SK-N-SH treated with all-trans-retinoic acid at 6 μM for 48 hours (cell line): ENCODE measurements at regions not wholly inside any gene's neighbourhood (a gene's known extent, or its start where the extent isn't known, plus 50 kb on each side); places are given as distances from the start of the nearest gene placed in this dataset.

ENCODE experiments used
- ATAC-seq: fragments of 200-7000 bp; cut with Tn5 transposase; 3 replicates; pipeline ENCODE4 v1.9.1; 2020; ENCODE audit warnings: mild to moderate bottlenecking, moderate library complexity
- ARNTL ChIP-seq: fragments of 450-650 bp; formaldehyde crosslinking; IDR thresholded peaks from 2 replicates; pipeline ENCODE4 v1.5.0; 2020; ENCODE audit warnings: low read depth, mild to moderate bottlenecking, moderate library complexity, borderline replicate concordance
- BACH2 ChIP-seq: fragments of 250-450 bp; sonication (Bioruptor Pico); IDR thresholded peaks from 2 replicates; pipeline ENCODE4 v1.9.0; 2021; ENCODE audit warnings: mild to moderate bottlenecking, borderline replicate concordance
- CSDC2 ChIP-seq: fragments of 250-450 bp; sonication (Bioruptor Pico); IDR thresholded peaks from 2 replicates; pipeline ENCODE4 v1.5.0; 2020; ENCODE audit warnings: mild to moderate bottlenecking, moderate library complexity
- ESRRG ChIP-seq: fragments of 250-450 bp; sonication (Bioruptor Pico); IDR thresholded peaks from 2 replicates; pipeline ENCODE4 v1.6.1; 2021; ENCODE audit warnings: mild to moderate bottlenecking
- GLIS3 ChIP-seq: fragments of 250-450 bp; sonication (Bioruptor Pico); IDR thresholded peaks from 2 replicates; pipeline ENCODE4 v1.5.0; 2020; ENCODE audit warnings: mild to moderate bottlenecking, moderate library complexity
- ISL1 ChIP-seq: fragments of 250-450 bp; sonication (Bioruptor Pico); IDR thresholded peaks from 2 replicates; pipeline ENCODE4 v2.1.2; 2022; ENCODE audit warnings: mild to moderate bottlenecking, moderate library complexity
- OSR1 ChIP-seq: fragments of 250-450 bp; sonication (Bioruptor Pico); IDR thresholded peaks from 2 replicates; pipeline ENCODE4 v1.8.0; 2022; ENCODE audit warnings: moderate library complexity, mild to moderate bottlenecking, inconsistent platforms
- PATZ1 ChIP-seq: fragments of 250-450 bp; sonication (Bioruptor Pico); IDR thresholded peaks from 2 replicates; pipeline ENCODE4 v1.8.0; 2020; ENCODE audit warnings: mild to moderate bottlenecking, moderate library complexity, borderline replicate concordance
- PPARA ChIP-seq: fragments of 250-450 bp; sonication (Bioruptor Pico); IDR thresholded peaks from 2 replicates; pipeline ENCODE4 v1.5.0; 2020; ENCODE audit warnings: mild to moderate bottlenecking, borderline replicate concordance
- RARB ChIP-seq: fragments of 250-450 bp; sonication (Bioruptor Pico); IDR thresholded peaks from 2 replicates; pipeline ENCODE4 v1.8.0; 2021; ENCODE audit warnings: mild to moderate bottlenecking, moderate library complexity
- SNAI2 ChIP-seq: fragments of 250-450 bp; sonication (Bioruptor Pico); IDR thresholded peaks from 2 replicates; pipeline ENCODE4 v1.5.0; 2020; ENCODE audit warnings: mild to moderate bottlenecking, moderate library complexity
- TCF4 ChIP-seq: fragments of 250-450 bp; sonication (Bioruptor Pico); IDR thresholded peaks from 2 replicates; pipeline ENCODE4 v1.8.0; 2021; ENCODE audit warnings: mild to moderate bottlenecking, moderate library complexity, borderline replicate concordance
- TOX ChIP-seq: fragments of 250-450 bp; sonication (Bioruptor Pico); IDR thresholded peaks from 2 replicates; pipeline ENCODE4 v1.8.0; 2021; ENCODE audit warnings: mild to moderate bottlenecking, moderate library complexity, borderline replicate concordance
- ZC3H10 ChIP-seq: fragments of 250-450 bp; sonication (Bioruptor Pico); IDR thresholded peaks from 2 replicates; pipeline ENCODE4 v1.5.1; 2021; ENCODE audit warnings: mild to moderate bottlenecking, moderate library complexity
- ZFP3 ChIP-seq: fragments of 250-450 bp; sonication (Bioruptor Pico); IDR thresholded peaks from 2 replicates; pipeline ENCODE4 v1.5.0; 2020; ENCODE audit warnings: mild to moderate bottlenecking, moderate library complexity
- ZFP30 ChIP-seq: fragments of 450-650 bp; formaldehyde crosslinking; IDR thresholded peaks from 2 replicates; pipeline ENCODE4 v1.5.0; 2022; ENCODE audit warnings: mild to moderate bottlenecking, moderate library complexity
- ZNF565 ChIP-seq: fragments of 450-650 bp; formaldehyde crosslinking; conservative IDR thresholded peaks from 2 replicates; pipeline ENCODE4 v1.5.0; 2020; ENCODE audit warnings: low read depth, mild to moderate bottlenecking, moderate library complexity
- ZNF70 ChIP-seq: fragments of 450-650 bp; formaldehyde crosslinking; IDR thresholded peaks from 2 replicates; pipeline ENCODE4 v1.5.0; 2020; ENCODE audit warnings: mild to moderate bottlenecking, moderate library complexity
- ZNF8 ChIP-seq: fragments of 450-650 bp; formaldehyde crosslinking; IDR thresholded peaks from 2 replicates; pipeline ENCODE4 v1.5.0; 2020; ENCODE audit warnings: mild to moderate bottlenecking, moderate library complexity
- TF ChIP-seq, protein P1 (sequence below): fragments of 250-450 bp; sonication (Bioruptor Pico); IDR thresholded peaks from 2 replicates; pipeline ENCODE4 v1.5.1; 2021; ENCODE audit warnings: mild to moderate bottlenecking, moderate library complexity
- TF ChIP-seq, protein P2 (sequence below): fragments of 250-450 bp; sonication (Bioruptor Pico); IDR thresholded peaks from 2 replicates; pipeline ENCODE4 v1.5.0; 2020; ENCODE audit warnings: mild to moderate bottlenecking, moderate library complexity
- TF ChIP-seq, protein P3 (sequence below): fragments of 250-450 bp; sonication (Bioruptor Pico); IDR thresholded peaks from 2 replicates; pipeline ENCODE4 v1.5.1; 2020; ENCODE audit warnings: low read depth, mild to moderate bottlenecking, moderate library complexity

- no peak for ATAC-seq
Measured at GRCh38 chr21:23099185-23099584, 2101.0 kb downstream of the NCAM2 start.

GRCh38 chr21:23101111-23101510 lies 2102.9 kb downstream of the NCAM2 start:
- no peak for ATAC-seq
- no peak for TF ChIP-seq ZNF8 (CRISPR knock-in tag)
- no peak for TF ChIP-seq GLIS3 (CRISPR knock-in tag)
- no peak for TF ChIP-seq ISL1 (CRISPR knock-in tag)
- no peak for TF ChIP-seq TOX (CRISPR knock-in tag)
- no peak for TF ChIP-seq ARNTL
- TF ChIP-seq RARB (CRISPR knock-in tag), result no peak
- TF ChIP-seq OSR1, result no peak
- no peak for TF ChIP-seq TCF4 (CRISPR knock-in tag)
- TF ChIP-seq, protein P1, sequence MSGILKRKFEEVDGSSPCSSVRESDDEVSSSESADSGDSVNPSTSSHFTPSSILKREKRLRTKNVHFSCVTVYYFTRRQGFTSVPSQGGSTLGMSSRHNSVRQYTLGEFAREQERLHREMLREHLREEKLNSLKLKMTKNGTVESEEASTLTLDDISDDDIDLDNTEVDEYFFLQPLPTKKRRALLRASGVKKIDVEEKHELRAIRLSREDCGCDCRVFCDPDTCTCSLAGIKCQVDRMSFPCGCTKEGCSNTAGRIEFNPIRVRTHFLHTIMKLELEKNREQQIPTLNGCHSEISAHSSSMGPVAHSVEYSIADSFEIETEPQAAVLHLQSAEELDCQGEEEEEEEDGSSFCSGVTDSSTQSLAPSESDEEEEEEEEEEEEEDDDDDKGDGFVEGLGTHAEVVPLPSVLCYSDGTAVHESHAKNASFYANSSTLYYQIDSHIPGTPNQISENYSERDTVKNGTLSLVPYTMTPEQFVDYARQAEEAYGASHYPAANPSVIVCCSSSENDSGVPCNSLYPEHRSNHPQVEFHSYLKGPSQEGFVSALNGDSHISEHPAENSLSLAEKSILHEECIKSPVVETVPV (CRISPR knock-in tag), result no peak
- TF ChIP-seq ZC3H10 (CRISPR knock-in tag), result no peak
- TF ChIP-seq ZFP3 (CRISPR knock-in tag), result no peak
- TF ChIP-seq ESRRG (CRISPR knock-in tag), result no peak
- TF ChIP-seq SNAI2 (CRISPR knock-in tag), result no peak
- TF ChIP-seq PATZ1 (CRISPR knock-in tag), result no peak
- no peak for TF ChIP-seq ZNF70
- TF ChIP-seq, all 23 proteins: peak for 0

More at GRCh38 chr21:23099185-23099584, 2101.0 kb downstream of the NCAM2 start:
- TF ChIP-seq ISL1 (CRISPR knock-in tag) (peak; percentile 88), PPARA (CRISPR knock-in tag) (no peak), PATZ1 (CRISPR knock-in tag) (peak; percentile 44; the same call in 1 of the 2 replicates), SNAI2 (CRISPR knock-in tag) (0 out of 2 replicates have a peak, but pooled peaks have one; percentile 32), ZNF70 (no peak)
- TF ChIP-seq, protein P2, sequence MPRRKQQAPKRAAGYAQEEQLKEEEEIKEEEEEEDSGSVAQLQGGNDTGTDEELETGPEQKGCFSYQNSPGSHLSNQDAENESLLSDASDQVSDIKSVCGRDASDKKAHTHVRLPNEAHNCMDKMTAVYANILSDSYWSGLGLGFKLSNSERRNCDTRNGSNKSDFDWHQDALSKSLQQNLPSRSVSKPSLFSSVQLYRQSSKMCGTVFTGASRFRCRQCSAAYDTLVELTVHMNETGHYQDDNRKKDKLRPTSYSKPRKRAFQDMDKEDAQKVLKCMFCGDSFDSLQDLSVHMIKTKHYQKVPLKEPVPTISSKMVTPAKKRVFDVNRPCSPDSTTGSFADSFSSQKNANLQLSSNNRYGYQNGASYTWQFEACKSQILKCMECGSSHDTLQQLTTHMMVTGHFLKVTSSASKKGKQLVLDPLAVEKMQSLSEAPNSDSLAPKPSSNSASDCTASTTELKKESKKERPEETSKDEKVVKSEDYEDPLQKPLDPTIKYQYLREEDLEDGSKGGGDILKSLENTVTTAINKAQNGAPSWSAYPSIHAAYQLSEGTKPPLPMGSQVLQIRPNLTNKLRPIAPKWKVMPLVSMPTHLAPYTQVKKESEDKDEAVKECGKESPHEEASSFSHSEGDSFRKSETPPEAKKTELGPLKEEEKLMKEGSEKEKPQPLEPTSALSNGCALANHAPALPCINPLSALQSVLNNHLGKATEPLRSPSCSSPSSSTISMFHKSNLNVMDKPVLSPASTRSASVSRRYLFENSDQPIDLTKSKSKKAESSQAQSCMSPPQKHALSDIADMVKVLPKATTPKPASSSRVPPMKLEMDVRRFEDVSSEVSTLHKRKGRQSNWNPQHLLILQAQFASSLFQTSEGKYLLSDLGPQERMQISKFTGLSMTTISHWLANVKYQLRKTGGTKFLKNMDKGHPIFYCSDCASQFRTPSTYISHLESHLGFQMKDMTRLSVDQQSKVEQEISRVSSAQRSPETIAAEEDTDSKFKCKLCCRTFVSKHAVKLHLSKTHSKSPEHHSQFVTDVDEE (CRISPR knock-in tag), result no peak

DNA sequence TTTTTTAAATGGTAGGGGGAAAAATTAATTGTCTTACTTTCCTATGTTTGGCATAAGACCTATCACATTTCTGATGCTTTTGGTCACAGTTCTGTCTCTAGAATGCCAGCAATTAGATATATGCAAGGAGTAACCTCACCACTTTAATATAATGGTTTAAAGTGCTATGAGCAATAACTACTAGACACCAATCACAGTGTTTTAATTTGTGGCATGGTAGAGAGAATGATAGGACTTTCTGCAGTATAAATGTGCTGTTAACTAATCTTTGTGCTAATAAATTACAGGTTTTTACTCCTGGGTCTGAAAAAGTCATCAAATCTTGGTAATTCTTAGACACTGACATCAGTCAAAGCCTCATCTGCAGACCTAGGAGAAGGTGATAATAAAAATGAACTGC lies 2110.3 kb downstream of the NCAM2 start:
- ATAC-seq, result no peak
- TF ChIP-seq, protein P1 (CRISPR knock-in tag), result no peak
- no peak for TF ChIP-seq ISL1 (CRISPR knock-in tag)
- TF ChIP-seq, protein P2 (CRISPR knock-in tag), result no peak
- TF ChIP-seq TOX (CRISPR knock-in tag), result no peak
- TF ChIP-seq ZFP30 (CRISPR knock-in tag), result no peak
- TF ChIP-seq PATZ1 (CRISPR knock-in tag), result no peak
- TF ChIP-seq RARB (CRISPR knock-in tag), result no peak
- TF ChIP-seq, protein P3, sequence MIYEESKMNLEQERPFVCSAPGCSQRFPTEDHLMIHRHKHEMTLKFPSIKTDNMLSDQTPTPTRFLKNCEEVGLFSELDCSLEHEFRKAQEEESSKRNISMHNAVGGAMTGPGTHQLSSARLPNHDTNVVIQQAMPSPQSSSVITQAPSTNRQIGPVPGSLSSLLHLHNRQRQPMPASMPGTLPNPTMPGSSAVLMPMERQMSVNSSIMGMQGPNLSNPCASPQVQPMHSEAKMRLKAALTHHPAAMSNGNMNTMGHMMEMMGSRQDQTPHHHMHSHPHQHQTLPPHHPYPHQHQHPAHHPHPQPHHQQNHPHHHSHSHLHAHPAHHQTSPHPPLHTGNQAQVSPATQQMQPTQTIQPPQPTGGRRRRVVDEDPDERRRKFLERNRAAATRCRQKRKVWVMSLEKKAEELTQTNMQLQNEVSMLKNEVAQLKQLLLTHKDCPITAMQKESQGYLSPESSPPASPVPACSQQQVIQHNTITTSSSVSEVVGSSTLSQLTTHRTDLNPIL (CRISPR knock-in tag), result no peak
- TF ChIP-seq GLIS3 (CRISPR knock-in tag), result no peak
- TF ChIP-seq CSDC2 (CRISPR knock-in tag), result no peak
- no peak for TF ChIP-seq ZNF565 (CRISPR knock-in tag)
- TF ChIP-seq BACH2 (CRISPR knock-in tag), result no peak
- no peak for TF ChIP-seq SNAI2 (CRISPR knock-in tag)
- no peak for TF ChIP-seq TCF4 (CRISPR knock-in tag)
